Omental fat pad (tissue), 3 donors: ENCODE measurements at regions not wholly inside any gene's neighbourhood (a gene's known extent, or its start where the extent isn't known, plus 50 kb on each side); places are given as distances from the start of the nearest gene placed in this dataset.

Experiments
- ATAC-seq: fragments of 150-250 bp; one replicate; pipeline ENCODE4 v1.9.1; 2016; ENCODE audit warnings: mild to moderate bottlenecking, moderate library complexity; ENCODE audit not compliant: low FRiP score
- DNase-seq: peaks from one replicate; pipeline ENCODE4 v3.0.0-alpha.2; 2019; ENCODE audit warnings: low spot score
- CTCF ChIP-seq, 3 donors: fragments of 450-650 bp; IDR thresholded peaks; one replicate each; pipeline ENCODE4 v1.5.1; 2016 to 2017; ENCODE audit warnings: antibody characterized with exemption in 3 of 3, mild to moderate bottlenecking in 3 of 3, moderate library complexity in 2 of 3

GRCh38 chr3:40655551-40655950 is 130.8 kb downstream of the ZNF621 start:
- no peak for DNase-seq
- no peak for ATAC-seq

GRCh38 chr3:40657623-40658022 is 132.9 kb downstream of the ZNF621 start:
- no peak for DNase-seq
- no peak for ATAC-seq
- TF ChIP-seq CTCF (IDR thresholded peaks at IDR 0.05), result no peak

More at GRCh38 chr3:40655551-40655950, 130.8 kb downstream of the ZNF621 start:
- no peak for TF ChIP-seq CTCF (IDR thresholded peaks at IDR 0.05)

GRCh38 chr3:40658305-40658704 is 133.5 kb downstream of the ZNF621 start:
- TF ChIP-seq CTCF (IDR thresholded peaks at IDR 0.05), result no peak
- ATAC-seq (no peak), DNase-seq (no peak)

GRCh38 chr3:40660554-40660953 is 135.8 kb downstream of the ZNF621 start:
- DNase-seq (no peak), ATAC-seq (no peak)
- no peak for TF ChIP-seq CTCF (IDR thresholded peaks at IDR 0.05)

GRCh38 chr3:40661284-40661683 is 136.5 kb downstream of the ZNF621 start:
- DNase-seq, result no peak
- no peak for TF ChIP-seq CTCF (IDR thresholded peaks at IDR 0.05)
- no peak for ATAC-seq

GRCh38 chr3:40663280-40663679 is 138.5 kb downstream of the ZNF621 start:
- ATAC-seq (no peak), DNase-seq (no peak)
- TF ChIP-seq CTCF (IDR thresholded peaks at IDR 0.05), result no peak

- DNase-seq (no peak), ATAC-seq (no peak)
- TF ChIP-seq CTCF (IDR thresholded peaks at IDR 0.05), result no peak
Measured at GRCh38 chr3:40669176-40669575, 144.4 kb downstream of the ZNF621 start.
